ENCODE measurements at regions not wholly inside any gene's neighbourhood (a gene's known extent, or its start where the extent isn't known, plus 50 kb on each side); places are given as distances from the start of the nearest gene placed in this dataset.

DNA sequence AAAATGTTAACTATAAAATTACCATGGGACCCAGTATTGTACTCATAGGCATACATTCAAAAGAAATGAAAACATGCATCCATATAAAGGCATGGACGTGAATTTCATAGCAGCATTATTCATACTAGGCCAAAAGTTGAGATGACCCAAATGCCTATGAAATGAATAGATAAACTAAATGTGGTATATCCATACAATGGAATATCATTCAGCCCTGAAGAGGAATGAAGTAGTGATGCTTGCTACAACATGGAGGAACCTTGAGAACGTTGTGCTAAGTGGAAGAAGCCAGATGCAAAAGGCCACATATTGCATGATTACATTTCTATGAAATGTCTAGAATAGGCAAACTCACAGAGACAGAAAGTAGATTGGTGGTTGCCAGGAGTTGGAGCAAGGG lies 127.1 kb upstream of the IPO9 start:
- TF ChIP-seq POLR2A (IDR thresholded peaks at IDR 0.05; ENCODE audit: control extremely low read depth in 1 of 2, low read depth in 2 of 2, low read length in 2 of 2): no peak
- no peak for TF ChIP-seq CREB1 (IDR thresholded peaks at IDR 0.05)
- no peak for TF ChIP-seq MAX (IDR thresholded peaks at IDR 0.05)
- TF ChIP-seq HDAC2 (IDR thresholded peaks at IDR 0.05; ENCODE audit: borderline replicate concordance in 1 of 2, low read depth in 2 of 2, low read length in 2 of 2): no peak
- TF ChIP-seq, protein P1, sequence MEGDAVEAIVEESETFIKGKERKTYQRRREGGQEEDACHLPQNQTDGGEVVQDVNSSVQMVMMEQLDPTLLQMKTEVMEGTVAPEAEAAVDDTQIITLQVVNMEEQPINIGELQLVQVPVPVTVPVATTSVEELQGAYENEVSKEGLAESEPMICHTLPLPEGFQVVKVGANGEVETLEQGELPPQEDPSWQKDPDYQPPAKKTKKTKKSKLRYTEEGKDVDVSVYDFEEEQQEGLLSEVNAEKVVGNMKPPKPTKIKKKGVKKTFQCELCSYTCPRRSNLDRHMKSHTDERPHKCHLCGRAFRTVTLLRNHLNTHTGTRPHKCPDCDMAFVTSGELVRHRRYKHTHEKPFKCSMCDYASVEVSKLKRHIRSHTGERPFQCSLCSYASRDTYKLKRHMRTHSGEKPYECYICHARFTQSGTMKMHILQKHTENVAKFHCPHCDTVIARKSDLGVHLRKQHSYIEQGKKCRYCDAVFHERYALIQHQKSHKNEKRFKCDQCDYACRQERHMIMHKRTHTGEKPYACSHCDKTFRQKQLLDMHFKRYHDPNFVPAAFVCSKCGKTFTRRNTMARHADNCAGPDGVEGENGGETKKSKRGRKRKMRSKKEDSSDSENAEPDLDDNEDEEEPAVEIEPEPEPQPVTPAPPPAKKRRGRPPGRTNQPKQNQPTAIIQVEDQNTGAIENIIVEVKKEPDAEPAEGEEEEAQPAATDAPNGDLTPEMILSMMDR (IDR thresholded peaks at IDR 0.05; ENCODE audit: control extremely low read depth in 1 of 3, insufficient read depth in 1 of 3, low read depth in 1 of 3, low read length in 3 of 3): no peak
- TF ChIP-seq BACH1 (IDR thresholded peaks at IDR 0.05; ENCODE audit: low read length): no peak
- no peak for TF ChIP-seq POLR2AphosphoS5 (IDR thresholded peaks at IDR 0.05; ENCODE audit: low read depth, low read length)
- TF ChIP-seq GABPA (IDR thresholded peaks at IDR 0.05; ENCODE audit: borderline replicate concordance, insufficient read depth, low read length): no peak
- no peak for TF ChIP-seq RXRA (IDR thresholded peaks at IDR 0.05; ENCODE audit: insufficient read depth, low read depth, low read length)
- TF ChIP-seq CHD2 (IDR thresholded peaks at IDR 0.05; ENCODE audit: low read length): no peak
- no peak for TF ChIP-seq TBP (IDR thresholded peaks at IDR 0.05; ENCODE audit: low read depth, low read length)
- TF ChIP-seq, protein P2, sequence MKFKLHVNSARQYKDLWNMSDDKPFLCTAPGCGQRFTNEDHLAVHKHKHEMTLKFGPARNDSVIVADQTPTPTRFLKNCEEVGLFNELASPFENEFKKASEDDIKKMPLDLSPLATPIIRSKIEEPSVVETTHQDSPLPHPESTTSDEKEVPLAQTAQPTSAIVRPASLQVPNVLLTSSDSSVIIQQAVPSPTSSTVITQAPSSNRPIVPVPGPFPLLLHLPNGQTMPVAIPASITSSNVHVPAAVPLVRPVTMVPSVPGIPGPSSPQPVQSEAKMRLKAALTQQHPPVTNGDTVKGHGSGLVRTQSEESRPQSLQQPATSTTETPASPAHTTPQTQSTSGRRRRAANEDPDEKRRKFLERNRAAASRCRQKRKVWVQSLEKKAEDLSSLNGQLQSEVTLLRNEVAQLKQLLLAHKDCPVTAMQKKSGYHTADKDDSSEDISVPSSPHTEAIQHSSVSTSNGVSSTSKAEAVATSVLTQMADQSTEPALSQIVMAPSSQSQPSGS (IDR thresholded peaks at IDR 0.05; ENCODE audit: low read length): no peak
- no peak for TF ChIP-seq TEAD4 (IDR thresholded peaks at IDR 0.05; ENCODE audit: low read depth, low read length)

All from H1 (cell line).